Activated CD4-positive, alpha-beta T cell treated with anti-CD3 and anti-CD28 coated beads, Interleukin-2, amount 10 ng/mL, durations not matched to agents 7 days and 5 days (primary cell): ENCODE measurements at regions not wholly inside any gene's neighbourhood (a gene's known extent, or its start where the extent isn't known, plus 50 kb on each side); places are given as distances from the start of the nearest gene placed in this dataset.
A peak's percentile ranks its signal among the peaks of the same experiment; 100 is the strongest.
"Not testable (repeated sequence)": the region's sequence is repeated elsewhere in the genome, so short reads cannot be mapped to it uniquely, and the experiment has no call there.

Experiments
- CTCF ChIA-PET: fragments of 350-600 bp; sonication (Branson Sonifier 250); formaldehyde crosslinking; loops from one replicate; lab custom pipeline; 2021; ENCODE audit warnings: antibody characterized with exemption; lab: Charles Lee
- POLR2A ChIA-PET: fragments of 350-600 bp; sonication (Branson Sonifier 250); formaldehyde crosslinking; loops from one replicate; lab custom pipeline; 2021; ENCODE audit warnings: antibody characterized with exemption; lab: Charles Lee
- DNase-seq: peaks from one replicate; pipeline ENCODE4 v3.0.0-alpha.2; 2020
- H3K27ac Mint-ChIP-seq: one replicate; pipeline ENCODE4 v1.8.0; 2021; ENCODE audit warnings: mild to moderate bottlenecking, moderate library complexity, mixed read lengths
- H3K27me3 Mint-ChIP-seq: one replicate; pipeline ENCODE4 v1.8.0; 2021; ENCODE audit warnings: mixed read lengths
- H3K36me3 Mint-ChIP-seq: one replicate; pipeline ENCODE4 v1.8.0; 2021; ENCODE audit warnings: low read depth, mixed read lengths
- H3K4me1 Mint-ChIP-seq: one replicate; pipeline ENCODE4 v1.8.0; 2021; ENCODE audit warnings: mixed read lengths
- H3K4me3 Mint-ChIP-seq: one replicate; pipeline ENCODE4 v1.8.0; 2021; ENCODE audit warnings: mild to moderate bottlenecking, moderate library complexity, mixed read lengths
- H3K9me3 Mint-ChIP-seq: one replicate; pipeline ENCODE4 v1.8.0; 2021; ENCODE audit warnings: mixed read lengths

GRCh38 chr12:31906557-31907301 is 52.5 kb upstream of the RESF1 start:
- no peak overlapping the region for H3K4me3 Mint-ChIP-seq
- peaks cover 29% of the 10 kb centered on the region for H3K36me3 Mint-ChIP-seq
- POLR2A ChIA-PET, result no interaction called here
- no peaks in the 10 kb centered on the region for H3K27me3 Mint-ChIP-seq
- DNase-seq, result no peak
- no peak overlapping the region for H3K27ac Mint-ChIP-seq
- CTCF ChIA-PET, result interaction anchor here (0.8 kb wide), 1 partner anchor 16 kb away, joined by 3 read pairs; no protein-coding TSS in a partner anchor
- peaks cover 7% of the 10 kb centered on the region for H3K4me1 Mint-ChIP-seq
- peaks cover 40% of the 10 kb centered on the region for H3K9me3 Mint-ChIP-seq

DNA sequence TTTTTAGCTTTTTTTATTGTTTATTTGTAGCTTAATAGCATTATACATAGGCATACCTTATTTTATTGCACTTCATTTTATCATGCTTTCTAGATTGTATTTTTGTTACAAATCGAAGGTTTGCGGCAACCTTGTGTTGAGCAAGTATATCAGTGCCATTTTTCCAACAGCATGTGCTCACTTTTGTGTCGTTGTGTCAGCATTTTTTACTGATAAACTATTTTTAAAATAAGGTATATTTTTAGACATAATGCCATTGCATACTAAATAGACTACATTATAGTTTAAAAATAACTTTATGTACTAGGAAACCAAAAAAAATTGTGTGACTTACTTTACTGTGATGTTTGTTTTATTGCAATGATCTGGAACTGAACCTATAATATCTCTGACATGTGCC is 56.2 kb upstream of the RESF1 start:
- POLR2A ChIA-PET, result no interaction called here
- Mint-ChIP-seq H3K4me3 (no peak overlapping the region), H3K27me3 (no peaks in the 10 kb centered on the region)

DNA sequence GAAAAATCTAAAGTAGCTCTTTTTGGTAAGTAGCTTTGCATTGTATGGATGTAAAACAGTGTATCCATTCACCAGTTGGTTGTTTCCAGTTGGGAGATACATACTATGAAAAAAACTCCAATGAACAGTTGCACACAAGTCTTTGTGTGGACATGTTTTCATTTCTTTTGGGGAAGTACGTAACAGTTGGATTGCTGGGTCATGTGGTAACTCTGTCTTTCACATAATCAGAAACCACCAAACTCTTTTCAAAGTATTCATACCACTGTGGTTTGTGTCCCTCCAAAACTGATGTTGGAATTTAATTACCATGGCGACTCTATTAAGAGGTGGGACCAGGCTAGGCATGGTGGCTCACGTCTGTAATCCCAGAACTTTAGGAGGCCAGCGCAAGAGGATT is 58.9 kb upstream of the RESF1 start:
- Mint-ChIP-seq H3K4me1 (peaks cover 41% of the 10 kb centered on the region), H3K27ac (peak overlapping the region; percentile 54), H3K36me3 (peaks cover 53% of the 10 kb centered on the region), H3K4me3 (no peak overlapping the region), H3K27me3 (no peaks in the 10 kb centered on the region), H3K9me3 (peaks cover 34% of the 10 kb centered on the region)
- CTCF ChIA-PET, result interaction anchor here (0.7 to 1.4 kb wide), 2 partner anchors 10 to 55 kb away, joined by 3 read pairs; no protein-coding TSS in a partner anchor
- no peak for DNase-seq
- POLR2A ChIA-PET, result no interaction called here

More for the DNA sequence above, 56.2 kb upstream of the RESF1 start:
- Mint-ChIP-seq H3K4me1 (peaks cover 21% of the 10 kb centered on the region), H3K36me3 (peaks cover 45% of the 10 kb centered on the region), H3K9me3 (peaks cover 33% of the 10 kb centered on the region), H3K27ac (no peak overlapping the region)
- CTCF ChIA-PET, result interaction anchor here (1.0 kb wide), 2 partner anchors 15 to 132 kb away, joined by 3 to 6 read pairs; no protein-coding TSS in a partner anchor
- no peak for DNase-seq

DNA sequence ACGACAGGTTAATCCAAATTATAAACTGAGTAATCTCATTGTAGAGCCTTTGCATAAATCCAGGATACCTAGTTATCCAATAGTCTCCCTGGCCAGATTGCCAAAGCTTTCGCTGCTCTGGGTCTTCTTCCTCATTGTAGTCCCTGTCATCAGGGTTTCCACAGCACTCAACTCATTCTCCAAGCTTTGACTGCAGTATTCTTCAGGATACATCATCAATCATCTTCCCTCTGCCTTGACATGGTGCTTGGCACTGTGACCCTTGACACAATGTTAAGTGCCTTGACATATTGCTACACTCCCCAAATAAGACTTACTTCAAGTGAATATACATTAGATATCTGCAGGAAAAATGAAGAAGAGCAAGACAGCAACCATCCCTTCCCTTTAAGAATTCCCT is 60.1 kb upstream of the RESF1 start:
- H3K9me3 Mint-ChIP-seq, result peaks cover 39% of the 10 kb centered on the region
- no peaks in the 10 kb centered on the region for H3K27me3 Mint-ChIP-seq
- H3K36me3 Mint-ChIP-seq, result peaks cover 62% of the 10 kb centered on the region
- no peak overlapping the region for H3K27ac Mint-ChIP-seq
- H3K4me3 Mint-ChIP-seq, result no peak overlapping the region
- H3K4me1 Mint-ChIP-seq, result peaks cover 48% of the 10 kb centered on the region
- POLR2A ChIA-PET, result interaction anchor here (1.2 kb wide), 1 partner anchor 60 kb away, joined by 5 read pairs; no protein-coding TSS in a partner anchor
- CTCF ChIA-PET, result no interaction called here
- no peak for DNase-seq

GRCh38 chr12:31897781-31898503 is 61.3 kb upstream of the RESF1 start:
- CTCF ChIA-PET, result interaction anchor here (0.7 kb wide), 1 partner anchor 167 kb away, joined by 3 read pairs; no protein-coding TSS in a partner anchor
- Mint-ChIP-seq H3K27ac (peak overlapping the region; percentile 100), H3K4me1 (peaks cover 54% of the 10 kb centered on the region), H3K27me3 (no peaks in the 10 kb centered on the region), H3K9me3 (peaks cover 43% of the 10 kb centered on the region), H3K36me3 (peaks cover 72% of the 10 kb centered on the region), H3K4me3 (peak overlapping the region; percentile 26)
- POLR2A ChIA-PET, result no interaction called here
- DNase-seq, result no peak

DNA sequence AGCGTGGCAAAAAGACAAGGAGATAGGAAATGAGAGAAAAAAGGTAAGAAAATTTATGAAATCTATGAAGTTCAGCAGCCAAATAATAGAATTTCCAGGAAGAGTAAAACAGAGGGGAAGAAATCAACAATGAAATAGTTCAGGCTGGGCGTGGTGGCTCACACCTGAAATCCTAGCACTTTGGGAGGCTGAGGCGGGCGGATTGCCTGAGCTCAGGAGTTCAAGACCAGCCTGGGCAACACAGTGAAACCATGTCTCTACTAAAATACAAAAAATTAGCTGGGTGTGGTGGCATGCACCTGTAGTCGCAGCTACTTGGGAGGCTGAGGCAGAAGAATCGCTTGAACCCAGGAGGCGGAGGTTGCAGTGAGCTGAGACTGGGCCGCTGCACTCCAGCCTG is 62.1 kb upstream of the RESF1 start:
- ChIA-PET CTCF (interaction anchor here (0.7 to 2.5 kb wide), 4 partner anchors 18 to 63 kb away, joined by 3 to 11 read pairs (median 5); no protein-coding TSS in a partner anchor), POLR2A (interaction anchor here (0.8 kb wide), 1 partner anchor 168 kb away, joined by 6 read pairs; the partner anchor contains the start of gene AMN1)
- peaks cover 57% of the 10 kb centered on the region for H3K4me1 Mint-ChIP-seq
- H3K27ac Mint-ChIP-seq, result peak overlapping the region; percentile 100
- peaks cover 79% of the 10 kb centered on the region for H3K36me3 Mint-ChIP-seq
- peaks cover 47% of the 10 kb centered on the region for H3K9me3 Mint-ChIP-seq
- DNase-seq, H3K27me3 Mint-ChIP-seq: not testable (repeated sequence)
- peak overlapping the region; percentile 69 for H3K4me3 Mint-ChIP-seq

GRCh38 chr12:31896514-31897039 is 62.6 kb upstream of the RESF1 start:
- peak; percentile 94 for DNase-seq
- H3K36me3 Mint-ChIP-seq, result peaks cover 83% of the 10 kb centered on the region
- no peaks in the 10 kb centered on the region for H3K27me3 Mint-ChIP-seq
- H3K4me1 Mint-ChIP-seq, result peaks cover 58% of the 10 kb centered on the region
- H3K4me3 Mint-ChIP-seq, result peak overlapping the region; percentile 69
- CTCF ChIA-PET, result interaction anchor here (0.7 to 2.5 kb wide), 6 partner anchors 8 to 64 kb away, joined by 3 to 11 read pairs (median 6); no protein-coding TSS in a partner anchor
- H3K27ac Mint-ChIP-seq, result peak overlapping the region; percentile 100
- H3K9me3 Mint-ChIP-seq, result peaks cover 47% of the 10 kb centered on the region
- POLR2A ChIA-PET, result interaction anchor here (0.8 kb wide), 1 partner anchor 168 kb away, joined by 6 read pairs; the partner anchor contains the start of gene AMN1

DNA sequence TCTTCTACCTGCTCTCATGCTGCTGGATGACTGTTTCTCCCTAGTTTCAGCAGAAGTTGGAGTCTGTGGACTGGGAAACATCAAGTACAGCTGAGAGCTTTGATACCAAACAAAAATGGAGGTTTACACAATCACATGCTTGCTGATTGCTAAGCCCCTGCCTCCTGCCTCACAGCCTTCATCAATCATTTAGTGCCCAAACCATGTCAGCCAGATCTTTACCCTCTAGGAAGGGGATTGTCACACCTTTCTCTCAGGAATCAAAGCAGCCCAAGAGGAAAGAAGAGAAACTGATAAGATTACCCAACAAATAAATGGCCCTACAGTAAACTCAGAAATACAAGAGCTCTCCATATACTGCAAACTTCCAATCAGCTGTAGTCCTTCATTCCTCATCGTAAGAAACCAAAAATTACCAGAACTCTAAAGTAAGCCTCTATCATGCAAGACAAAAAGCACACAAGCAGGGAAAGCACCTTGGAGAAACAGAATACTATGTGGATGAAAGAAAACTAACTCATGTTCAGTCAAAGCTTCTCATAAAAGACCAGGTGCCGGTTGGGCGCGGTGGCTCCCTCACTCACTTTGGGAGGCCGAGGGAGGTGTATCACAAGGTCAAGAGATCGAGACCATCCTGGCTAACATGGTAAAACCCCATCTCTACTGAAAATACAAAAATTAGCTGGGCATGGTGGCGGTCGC is 63.6 kb upstream of the RESF1 start:
- ChIA-PET POLR2A (no interaction called here), CTCF (interaction anchor here (1.2 to 2.5 kb wide), 6 partner anchors 9 to 65 kb away, joined by 3 to 11 read pairs (median 6); no protein-coding TSS in a partner anchor)
- Mint-ChIP-seq H3K27ac (peak overlapping the region; percentile 100), H3K9me3 (peaks cover 55% of the 10 kb centered on the region), H3K36me3 (peaks cover 88% of the 10 kb centered on the region), H3K4me1 (peaks cover 67% of the 10 kb centered on the region), H3K4me3 (peak overlapping the region; percentile 43), H3K27me3 (no peaks in the 10 kb centered on the region)
- no peak for DNase-seq

GRCh38 chr12:31890295-31891285 is 68.6 kb upstream of the RESF1 start:
- Mint-ChIP-seq H3K27ac (peak overlapping the region; percentile 84), H3K27me3 (no peaks in the 10 kb centered on the region), H3K4me1 (peaks cover 50% of the 10 kb centered on the region), H3K36me3 (peaks cover 80% of the 10 kb centered on the region), H3K9me3 (peaks cover 61% of the 10 kb centered on the region), H3K4me3 (no peak overlapping the region)
- ChIA-PET POLR2A (no interaction called here), CTCF (interaction anchor here (0.6 to 2.4 kb wide), 14 partner anchors 7 to 532 kb away, joined by 3 to 13 read pairs (median 4); no protein-coding TSS in a partner anchor)
- DNase-seq, result no peak

GRCh38 chr12:31887109-31887811 is 72.0 kb upstream of the RESF1 start:
- Mint-ChIP-seq H3K27me3 (no peaks in the 10 kb centered on the region), H3K4me1 (peaks cover 32% of the 10 kb centered on the region), H3K4me3 (no peak overlapping the region), H3K36me3 (peaks cover 68% of the 10 kb centered on the region), H3K27ac (peak overlapping the region; percentile 55), H3K9me3 (peaks cover 62% of the 10 kb centered on the region)
- POLR2A ChIA-PET, result no interaction called here
- CTCF ChIA-PET, result interaction anchor here (1.5 kb wide), 1 partner anchor 96 kb away, joined by 3 read pairs; no protein-coding TSS in a partner anchor
- DNase-seq, result no peak
